Calu3 (cell line): ENCODE measurements at regions not wholly inside any gene's neighbourhood (a gene's known extent, or its start where the extent isn't known, plus 50 kb on each side); places are given as distances from the start of the nearest gene placed in this dataset.

Source experiments
- BruUV-seq: library from RNA; stranded (reverse); fragments of 400-500 nt; replicated peaks from 2 replicates; lab custom pipeline; 2021; lab: Mats Ljungman, UMichigan
- CTCF ChIA-PET: fragments of 300-600 bp; sonication (Branson Sonifier 250); formaldehyde crosslinking; loops from one replicate; lab custom pipeline; 2022; ENCODE audit warnings: antibody characterized with exemption; lab: Charles Lee
- DNase-seq: peaks from one replicate; pipeline ENCODE4 v3.0.0; 2022
- H3K27ac Mint-ChIP-seq: one replicate; pipeline ENCODE4 v1.8.0; 2022; ENCODE audit warnings: mixed read lengths; ENCODE audit not compliant: unreplicated experiment
- H3K27me3 Mint-ChIP-seq: one replicate; pipeline ENCODE4 v1.8.0; 2022; ENCODE audit warnings: mixed read lengths; ENCODE audit not compliant: unreplicated experiment
- H3K36me3 Mint-ChIP-seq: one replicate; pipeline ENCODE4 v1.8.0; 2022; ENCODE audit warnings: mild to moderate bottlenecking, moderate library complexity, mixed read lengths; ENCODE audit not compliant: insufficient read depth, unreplicated experiment
- H3K4me1 Mint-ChIP-seq: one replicate; pipeline ENCODE4 v1.8.0; 2022; ENCODE audit warnings: mild to moderate bottlenecking, low read depth, mixed read lengths; ENCODE audit not compliant: unreplicated experiment
- H3K4me3 Mint-ChIP-seq: one replicate; pipeline ENCODE4 v1.8.0; 2022; ENCODE audit warnings: mild to moderate bottlenecking, low read depth, moderate library complexity, mixed read lengths; ENCODE audit not compliant: unreplicated experiment
- H3K9me3 Mint-ChIP-seq: one replicate; pipeline ENCODE4 v1.8.0; 2022; ENCODE audit warnings: low read depth, mixed read lengths; ENCODE audit not compliant: unreplicated experiment
- CTCF ChIP-seq: fragments of 200-600 bp; IDR thresholded peaks from one replicate; pipeline ENCODE4 v1.8.0; 2022; ENCODE audit warnings: antibody characterized with exemption; ENCODE audit not compliant: unreplicated experiment
- intact Hi-C: fragments of 100-400 bp; cut with micrococcal nuclease; formaldehyde crosslinking; loops from one replicate; pipeline ENCODE4 v1.10.0; 2022; ENCODE audit not compliant: unreplicated experiment

- CTCF ChIA-PET = no interaction called here
- H3K27me3 Mint-ChIP-seq = no peaks in the 10 kb centered on the region
- no peaks in the 10 kb centered on the region for H3K4me1 Mint-ChIP-seq
- H3K9me3 Mint-ChIP-seq = no peaks in the 10 kb centered on the region
- no TSS peak for BruUV-seq
- no peak overlapping the region for H3K4me3 Mint-ChIP-seq
- no peaks in the 10 kb centered on the region for H3K36me3 Mint-ChIP-seq
- DNase-seq = no peak
- no peak for TF ChIP-seq CTCF
- intact Hi-C loops = no loop called here
- H3K27ac Mint-ChIP-seq = no peak overlapping the region
Observed at GRCh38 chr13:67651908-67652465, 421.9 kb upstream of the PCDH9 start.

- Mint-ChIP-seq H3K4me3 (no peak overlapping the region), H3K4me1 (no peaks in the 10 kb centered on the region), H3K27ac (no peak overlapping the region), H3K9me3 (peaks cover 2% of the 10 kb centered on the region), H3K27me3 (no peaks in the 10 kb centered on the region), H3K36me3 (no peaks in the 10 kb centered on the region)
- intact Hi-C loops = no loop called here
- no peak for TF ChIP-seq CTCF
- no peak for DNase-seq
- CTCF ChIA-PET = no interaction called here
- no TSS peak for BruUV-seq
Observed at GRCh38 chr13:67650471-67650870, 420.3 kb upstream of the PCDH9 start.

- CTCF ChIA-PET = no interaction called here
- no peak for TF ChIP-seq CTCF
- Mint-ChIP-seq H3K9me3 (peaks cover 4% of the 10 kb centered on the region), H3K27ac (no peak overlapping the region), H3K4me1 (no peaks in the 10 kb centered on the region), H3K36me3 (no peaks in the 10 kb centered on the region), H3K27me3 (no peaks in the 10 kb centered on the region), H3K4me3 (no peak overlapping the region)
- intact Hi-C loops = no loop called here
- DNase-seq = no peak
- BruUV-seq = no TSS peak
Observed at GRCh38 chr13:67645874-67646467, 415.8 kb upstream of the PCDH9 start.

- no TSS peak for BruUV-seq
- Mint-ChIP-seq H3K4me1 (no peaks in the 10 kb centered on the region), H3K27ac (no peak overlapping the region), H3K36me3 (no peaks in the 10 kb centered on the region), H3K27me3 (no peaks in the 10 kb centered on the region), H3K9me3 (peaks cover 4% of the 10 kb centered on the region), H3K4me3 (no peak overlapping the region)
- no peak for DNase-seq
- intact Hi-C loops = no loop called here
- TF ChIP-seq CTCF = no peak
- CTCF ChIA-PET = no interaction called here
Observed at GRCh38 chr13:67643516-67644055, 413.4 kb upstream of the PCDH9 start.
